PC-9 (cell line): ENCODE measurements at regions not wholly inside any gene's neighbourhood (a gene's known extent, or its start where the extent isn't known, plus 50 kb on each side); places are given as distances from the start of the nearest gene placed in this dataset.

Experiments used
- BruUV-seq: library from RNA; stranded (reverse); fragments of 400-500 nt; replicated peaks from 2 replicates; lab custom pipeline; 2021; lab: Mats Ljungman, UMichigan
- CTCF ChIA-PET: fragments of 300-600 bp; sonication (Branson Sonifier 250); formaldehyde crosslinking; loops from one replicate; lab custom pipeline; 2022; ENCODE audit warnings: antibody characterized with exemption; lab: Charles Lee
- POLR2A ChIA-PET: fragments of 300-600 bp; sonication (Branson Sonifier 250); formaldehyde crosslinking; loops from one replicate; lab custom pipeline; 2022; ENCODE audit warnings: antibody characterized with exemption; ENCODE audit not compliant: unreplicated experiment; lab: Charles Lee
- DNase-seq, 2 experiments: peaks; one replicate each; pipeline versions ENCODE4 v3.0.0 to v3.0.0-alpha.2; 2015 to 2022; ENCODE audit warnings: mixed read lengths in 1 of 2
- H2AFZ ChIP-seq: fragments of 200-600 bp; sonication (generic); 2 replicates; pipeline ENCODE4 v1.8.1; 2017; ENCODE audit warnings: antibody characterized with exemption
- H3F3A ChIP-seq: fragments of 200-600 bp; sonication (generic); 2 replicates; pipeline ENCODE4 v1.8.1; 2017; ENCODE audit warnings: antibody characterized with exemption, mild to moderate bottlenecking, low read depth; ENCODE audit not compliant: insufficient read depth
- H3K27ac ChIP-seq: fragments of 200-600 bp; sonication (generic); 2 replicates; pipeline ENCODE4 v1.6.1; 2016; ENCODE audit warnings: mixed run types
- H3K27me3 ChIP-seq: fragments of 200-600 bp; sonication (generic); 2 replicates; pipeline ENCODE4 v1.6.1; 2016; ENCODE audit warnings: low read depth, mixed run types; ENCODE audit not compliant: insufficient read depth
- H3K36me3 ChIP-seq: fragments of 200-600 bp; sonication (generic); 2 replicates; pipeline ENCODE4 v1.6.1; 2016; ENCODE audit warnings: low read depth, mixed run types
- H3K4me1 ChIP-seq: fragments of 200-600 bp; sonication (generic); replicated peaks from 2 replicates; pipeline ENCODE4 v1.6.1; 2016; ENCODE audit warnings: mixed run types; ENCODE audit not compliant: insufficient read depth
- H3K4me2 ChIP-seq: fragments of 200-600 bp; sonication (generic); 2 replicates; pipeline ENCODE4 v1.6.1; 2017; ENCODE audit warnings: mixed run types
- H3K4me3 ChIP-seq: fragments of 200-600 bp; sonication (generic); 2 replicates; pipeline ENCODE4 v1.6.1; 2016; ENCODE audit warnings: mixed run types
- H3K79me2 ChIP-seq: fragments of 200-600 bp; sonication (generic); 2 replicates; pipeline ENCODE4 v1.6.1; 2017; ENCODE audit warnings: low read depth, mixed run types
- H3K9me2 ChIP-seq: fragments of 200-600 bp; sonication (generic); 2 replicates; pipeline ENCODE4 v1.8.1; 2017; ENCODE audit warnings: mild to moderate bottlenecking; ENCODE audit not compliant: insufficient read depth
- H3K9me3 ChIP-seq: fragments of 200-600 bp; sonication (generic); 2 replicates; pipeline ENCODE4 v1.8.1; 2016; ENCODE audit warnings: low read depth; ENCODE audit not compliant: insufficient read depth
- H4K20me1 ChIP-seq: fragments of 200-600 bp; sonication (generic); 2 replicates; pipeline ENCODE4 v1.8.1; 2017; ENCODE audit not compliant: insufficient read depth
- EZH2 ChIP-seq: fragments of 200-600 bp; sonication (generic); IDR thresholded peaks from 2 replicates; pipeline ENCODE4 v1.8.0; 2017; ENCODE audit warnings: antibody characterized with exemption, low read depth
- intact Hi-C: fragments of 100-400 bp; cut with micrococcal nuclease; formaldehyde crosslinking; loops from one replicate; pipeline ENCODE4 v1.10.0; 2022; ENCODE audit not compliant: unreplicated experiment
- TF ChIP-seq, protein P1 (sequence below): fragments of 200-600 bp; sonication (generic); conservative IDR thresholded peaks from 2 replicates; pipeline ENCODE4 v1.6.1; 2017; ENCODE audit warnings: mixed run types, antibody characterized with exemption, mild to moderate bottlenecking, moderate library complexity

DNA sequence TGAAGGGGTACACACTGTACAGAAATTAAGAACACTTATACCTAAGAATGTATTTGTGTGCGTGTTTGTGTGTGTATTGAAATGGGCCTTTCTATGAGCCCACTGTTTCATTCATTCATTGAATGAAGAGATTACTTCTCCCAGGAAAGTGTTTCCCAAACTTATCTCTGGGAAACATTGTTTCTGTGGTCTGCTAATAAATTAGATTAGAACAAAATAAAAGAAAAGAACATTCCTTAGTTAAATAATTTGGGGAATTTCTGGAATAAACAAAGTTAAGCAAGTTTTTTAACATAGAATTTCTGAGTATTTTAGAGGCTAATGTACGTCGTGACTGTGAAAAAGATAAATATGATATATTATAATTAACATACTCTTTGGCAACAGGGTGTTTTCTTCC lies 402.4 kb upstream of the CDH11 start:
- no peak for DNase-seq
- H3K36me3 ChIP-seq = no peaks in the 10 kb centered on the region
- H3K4me2 ChIP-seq = no peak overlapping the region
- H3K4me3 ChIP-seq = no peak overlapping the region
- H3K27ac ChIP-seq = no peak overlapping the region
- H3K9me2 ChIP-seq = no peaks in the 10 kb centered on the region
- H3K4me1 ChIP-seq = no peaks in the 10 kb centered on the region
- H2AFZ ChIP-seq = no peak overlapping the region
- TF ChIP-seq EZH2 = no peak
- TF ChIP-seq, protein P1, sequence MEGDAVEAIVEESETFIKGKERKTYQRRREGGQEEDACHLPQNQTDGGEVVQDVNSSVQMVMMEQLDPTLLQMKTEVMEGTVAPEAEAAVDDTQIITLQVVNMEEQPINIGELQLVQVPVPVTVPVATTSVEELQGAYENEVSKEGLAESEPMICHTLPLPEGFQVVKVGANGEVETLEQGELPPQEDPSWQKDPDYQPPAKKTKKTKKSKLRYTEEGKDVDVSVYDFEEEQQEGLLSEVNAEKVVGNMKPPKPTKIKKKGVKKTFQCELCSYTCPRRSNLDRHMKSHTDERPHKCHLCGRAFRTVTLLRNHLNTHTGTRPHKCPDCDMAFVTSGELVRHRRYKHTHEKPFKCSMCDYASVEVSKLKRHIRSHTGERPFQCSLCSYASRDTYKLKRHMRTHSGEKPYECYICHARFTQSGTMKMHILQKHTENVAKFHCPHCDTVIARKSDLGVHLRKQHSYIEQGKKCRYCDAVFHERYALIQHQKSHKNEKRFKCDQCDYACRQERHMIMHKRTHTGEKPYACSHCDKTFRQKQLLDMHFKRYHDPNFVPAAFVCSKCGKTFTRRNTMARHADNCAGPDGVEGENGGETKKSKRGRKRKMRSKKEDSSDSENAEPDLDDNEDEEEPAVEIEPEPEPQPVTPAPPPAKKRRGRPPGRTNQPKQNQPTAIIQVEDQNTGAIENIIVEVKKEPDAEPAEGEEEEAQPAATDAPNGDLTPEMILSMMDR = no peak
- no peaks in the 10 kb centered on the region for H4K20me1 ChIP-seq
- no peaks in the 10 kb centered on the region for H3F3A ChIP-seq
- peaks cover 14% of the 10 kb centered on the region for H3K27me3 ChIP-seq
- no TSS peak for BruUV-seq
- H3K79me2 ChIP-seq = no peaks in the 10 kb centered on the region
- CTCF ChIA-PET = no interaction called here
- intact Hi-C loops = no loop called here
- POLR2A ChIA-PET = no interaction called here
- H3K9me3 ChIP-seq = no peaks in the 10 kb centered on the region

DNA sequence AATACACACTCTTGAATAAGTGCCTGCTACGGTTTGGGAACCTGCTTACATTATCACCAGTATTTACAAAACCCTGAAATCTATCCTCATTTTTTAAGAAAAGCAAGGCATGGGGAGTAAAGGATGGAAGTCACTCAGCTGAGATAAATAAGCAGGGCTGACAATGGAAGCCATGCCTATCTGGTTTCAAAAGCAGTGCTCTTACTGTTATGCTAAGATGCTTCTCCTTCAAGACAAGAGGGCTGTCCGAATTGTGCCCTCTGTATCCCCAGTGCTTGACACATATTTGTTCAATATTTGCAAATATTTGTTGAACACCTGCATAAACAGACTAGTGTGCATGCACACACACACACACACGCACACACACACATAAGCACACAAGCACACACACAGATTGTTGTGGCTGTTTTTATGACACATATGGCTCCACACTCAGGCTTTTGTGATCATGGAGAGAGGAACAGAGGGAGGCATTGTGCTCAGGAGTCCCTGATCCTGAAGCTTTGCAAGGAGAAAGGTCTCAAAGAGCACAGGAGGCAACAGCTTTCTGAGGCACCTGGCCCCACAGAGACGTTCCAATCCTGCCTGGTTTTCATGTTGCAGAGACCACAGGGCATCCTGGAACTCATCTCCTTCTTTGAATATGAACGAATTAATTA lies 401.6 kb upstream of the CDH11 start:
- Histone ChIP-seq H3K27ac (no peak overlapping the region), H3K4me3 (no peak overlapping the region), H3F3A (no peaks in the 10 kb centered on the region), H3K9me3 (no peaks in the 10 kb centered on the region), H3K79me2 (no peaks in the 10 kb centered on the region), H4K20me1 (no peaks in the 10 kb centered on the region), H3K27me3 (peaks cover 14% of the 10 kb centered on the region), H3K4me1 (no peaks in the 10 kb centered on the region), H3K9me2 (no peaks in the 10 kb centered on the region), H3K4me2 (no peak overlapping the region), H2AFZ (no peak overlapping the region), H3K36me3 (no peaks in the 10 kb centered on the region)
- TF ChIP-seq, protein P1 = no peak
- POLR2A ChIA-PET = no interaction called here
- DNase-seq = no peak
- CTCF ChIA-PET = no interaction called here
- intact Hi-C loops = no loop called here
- BruUV-seq = no TSS peak

DNA sequence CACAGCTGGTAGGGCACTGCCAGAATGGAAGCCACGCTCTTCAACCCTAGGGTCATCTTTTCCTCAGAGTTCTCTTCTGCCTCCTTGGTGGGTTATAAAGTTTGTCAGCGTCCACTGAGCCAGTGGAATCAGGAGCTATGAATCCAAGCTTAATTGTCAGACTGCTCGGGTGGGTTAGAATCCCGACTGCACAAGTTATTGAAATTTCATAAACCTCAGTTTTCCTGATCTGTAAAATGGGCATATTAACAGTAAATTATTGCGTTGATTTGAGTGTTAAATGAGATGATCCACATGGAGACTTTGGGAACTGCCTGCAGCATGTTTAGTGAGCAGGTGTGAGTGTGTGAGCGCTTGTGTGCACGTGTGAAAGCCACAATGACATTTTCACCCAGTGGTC lies 400.5 kb upstream of the CDH11 start:
- intact Hi-C loops = no loop called here
- Histone ChIP-seq H3K36me3 (no peaks in the 10 kb centered on the region), H4K20me1 (no peaks in the 10 kb centered on the region), H2AFZ (no peak overlapping the region), H3K9me3 (no peaks in the 10 kb centered on the region), H3K79me2 (no peaks in the 10 kb centered on the region), H3K4me1 (no peaks in the 10 kb centered on the region), H3K4me3 (no peak overlapping the region), H3K9me2 (no peaks in the 10 kb centered on the region), H3F3A (no peaks in the 10 kb centered on the region), H3K4me2 (no peak overlapping the region), H3K27me3 (peaks cover 14% of the 10 kb centered on the region), H3K27ac (no peak overlapping the region)
- DNase-seq = no peak
- CTCF ChIA-PET = no interaction called here
- TF ChIP-seq, protein P1 = no peak
- no peak for TF ChIP-seq EZH2
- no TSS peak for BruUV-seq
- POLR2A ChIA-PET = no interaction called here
